ENCODE measurements at regions not wholly inside any gene's neighbourhood (a gene's known extent, or its start where the extent isn't known, plus 50 kb on each side); places are given as distances from the start of the nearest gene placed in this dataset.

- Histone ChIP-seq H4K20me1 (ENCODE audit: insufficient read depth, low read depth, low read length) (no peaks in the 10 kb centered on the region), H3K9ac (ENCODE audit: low read length) (no peak overlapping the region), H3K4me3 (ENCODE audit: low read length) (no peak overlapping the region), H3K4me2 (ENCODE audit: low read depth, low read length, poor library complexity, severe bottlenecking) (no peak overlapping the region), H3K4me1 (ENCODE audit: low read length) (no peaks in the 10 kb centered on the region), H3K27ac (ENCODE audit: low read length) (no peak overlapping the region), H2AFZ (ENCODE audit: low read length) (no peak overlapping the region), H3K9me2 (replicated peaks; ENCODE audit: insufficient read depth, low read length) (no peaks in the 10 kb centered on the region), H3K9me3 (ENCODE audit: low read length) (no peaks in the 10 kb centered on the region), H3K79me2 (ENCODE audit: low read length) (no peaks in the 10 kb centered on the region), H3K36me3 (ENCODE audit: insufficient read depth, low read length) (no peaks in the 10 kb centered on the region), H3K27me3 (ENCODE audit: low read length) (no peaks in the 10 kb centered on the region)
- DNase-seq, result no peak
Observed at GRCh38 chr9:89796606-89797005, 191.8 kb downstream of the GADD45G start.

GRCh38 chr9:89797255-89797654 lies 192.4 kb downstream of the GADD45G start:
- Histone ChIP-seq H3K79me2 (ENCODE audit: low read length) (no peaks in the 10 kb centered on the region), H3K4me3 (ENCODE audit: low read length) (no peak overlapping the region), H3K9me3 (ENCODE audit: low read length) (no peaks in the 10 kb centered on the region), H3K27me3 (ENCODE audit: low read length) (no peaks in the 10 kb centered on the region), H3K4me2 (ENCODE audit: low read depth, low read length, poor library complexity, severe bottlenecking) (no peak overlapping the region), H3K27ac (ENCODE audit: low read length) (no peak overlapping the region), H3K9me2 (replicated peaks; ENCODE audit: insufficient read depth, low read length) (no peaks in the 10 kb centered on the region), H3K9ac (ENCODE audit: low read length) (no peak overlapping the region), H4K20me1 (ENCODE audit: insufficient read depth, low read depth, low read length) (no peaks in the 10 kb centered on the region), H3K36me3 (ENCODE audit: insufficient read depth, low read length) (no peaks in the 10 kb centered on the region), H2AFZ (ENCODE audit: low read length) (no peak overlapping the region), H3K4me1 (ENCODE audit: low read length) (no peaks in the 10 kb centered on the region)
- DNase-seq, result no peak

GRCh38 chr9:89797937-89798455 lies 193.2 kb downstream of the GADD45G start:
- Histone ChIP-seq H3K27me3 (ENCODE audit: low read length) (no peaks in the 10 kb centered on the region), H3K79me2 (ENCODE audit: low read length) (no peaks in the 10 kb centered on the region), H2AFZ (ENCODE audit: low read length) (no peak overlapping the region), H3K4me2 (ENCODE audit: low read depth, low read length, poor library complexity, severe bottlenecking) (no peak overlapping the region), H3K4me1 (ENCODE audit: low read length) (no peaks in the 10 kb centered on the region), H3K9ac (ENCODE audit: low read length) (no peak overlapping the region), H4K20me1 (ENCODE audit: insufficient read depth, low read depth, low read length) (no peaks in the 10 kb centered on the region), H3K36me3 (ENCODE audit: insufficient read depth, low read length) (no peaks in the 10 kb centered on the region), H3K4me3 (ENCODE audit: low read length) (no peak overlapping the region), H3K27ac (ENCODE audit: low read length) (no peak overlapping the region), H3K9me2 (replicated peaks; ENCODE audit: insufficient read depth, low read length) (no peaks in the 10 kb centered on the region), H3K9me3 (ENCODE audit: low read length) (no peaks in the 10 kb centered on the region)
- no peak for DNase-seq

GRCh38 chr9:89798547-89799120 lies 193.8 kb downstream of the GADD45G start:
- Histone ChIP-seq H3K9me3 (ENCODE audit: low read length) (no peaks in the 10 kb centered on the region), H3K36me3 (ENCODE audit: insufficient read depth, low read length) (no peaks in the 10 kb centered on the region), H2AFZ (ENCODE audit: low read length) (no peak overlapping the region), H3K9ac (ENCODE audit: low read length) (no peak overlapping the region), H3K79me2 (ENCODE audit: low read length) (no peaks in the 10 kb centered on the region), H3K27ac (ENCODE audit: low read length) (no peak overlapping the region), H3K4me1 (ENCODE audit: low read length) (no peaks in the 10 kb centered on the region), H3K9me2 (replicated peaks; ENCODE audit: insufficient read depth, low read length) (no peaks in the 10 kb centered on the region), H4K20me1 (ENCODE audit: insufficient read depth, low read depth, low read length) (no peaks in the 10 kb centered on the region), H3K4me3 (ENCODE audit: low read length) (no peak overlapping the region), H3K27me3 (ENCODE audit: low read length) (no peaks in the 10 kb centered on the region), H3K4me2 (ENCODE audit: low read depth, low read length, poor library complexity, severe bottlenecking) (no peak overlapping the region)
- DNase-seq, result no peak

GRCh38 chr9:89799221-89799620 lies 194.4 kb downstream of the GADD45G start:
- no peak for DNase-seq
- no peak overlapping the region for H2AFZ ChIP-seq (ENCODE audit: low read length)
- H3K79me2 ChIP-seq (ENCODE audit: low read length), result no peaks in the 10 kb centered on the region
- no peaks in the 10 kb centered on the region for H3K9me3 ChIP-seq (ENCODE audit: low read length)
- H3K9me2 ChIP-seq (replicated peaks; ENCODE audit: insufficient read depth, low read length), result no peaks in the 10 kb centered on the region
- H3K4me2 ChIP-seq (ENCODE audit: low read depth, low read length, poor library complexity, severe bottlenecking), result no peak overlapping the region
- H4K20me1 ChIP-seq (ENCODE audit: insufficient read depth, low read depth, low read length), result no peaks in the 10 kb centered on the region
- no peaks in the 10 kb centered on the region for H3K4me1 ChIP-seq (ENCODE audit: low read length)
- no peak overlapping the region for H3K27ac ChIP-seq (ENCODE audit: low read length)
- no peak overlapping the region for H3K9ac ChIP-seq (ENCODE audit: low read length)
- no peak overlapping the region for H3K4me3 ChIP-seq (ENCODE audit: low read length)
- H3K27me3 ChIP-seq (ENCODE audit: low read length), result no peaks in the 10 kb centered on the region
- no peaks in the 10 kb centered on the region for H3K36me3 ChIP-seq (ENCODE audit: insufficient read depth, low read length)

- no peaks in the 10 kb centered on the region for H3K27me3 ChIP-seq (ENCODE audit: low read length)
- H3K36me3 ChIP-seq (ENCODE audit: insufficient read depth, low read length), result no peaks in the 10 kb centered on the region
- H3K4me3 ChIP-seq (ENCODE audit: low read length), result no peak overlapping the region
- no peaks in the 10 kb centered on the region for H3K79me2 ChIP-seq (ENCODE audit: low read length)
- H3K4me2 ChIP-seq (ENCODE audit: low read depth, low read length, poor library complexity, severe bottlenecking), result no peak overlapping the region
- no peak overlapping the region for H3K27ac ChIP-seq (ENCODE audit: low read length)
- no peak for DNase-seq
- no peak overlapping the region for H3K9ac ChIP-seq (ENCODE audit: low read length)
- H2AFZ ChIP-seq (ENCODE audit: low read length), result no peak overlapping the region
- H4K20me1 ChIP-seq (ENCODE audit: insufficient read depth, low read depth, low read length), result no peaks in the 10 kb centered on the region
- no peaks in the 10 kb centered on the region for H3K9me3 ChIP-seq (ENCODE audit: low read length)
- no peaks in the 10 kb centered on the region for H3K4me1 ChIP-seq (ENCODE audit: low read length)
- H3K9me2 ChIP-seq (replicated peaks; ENCODE audit: insufficient read depth, low read length), result no peaks in the 10 kb centered on the region
Observed at GRCh38 chr9:89799766-89800165, 195.0 kb downstream of the GADD45G start.

- Histone ChIP-seq H2AFZ (ENCODE audit: low read length) (no peak overlapping the region), H3K79me2 (ENCODE audit: low read length) (no peaks in the 10 kb centered on the region), H3K9me3 (ENCODE audit: low read length) (no peaks in the 10 kb centered on the region), H3K36me3 (ENCODE audit: insufficient read depth, low read length) (no peaks in the 10 kb centered on the region), H4K20me1 (ENCODE audit: insufficient read depth, low read depth, low read length) (no peaks in the 10 kb centered on the region), H3K27ac (ENCODE audit: low read length) (no peak overlapping the region), H3K4me3 (ENCODE audit: low read length) (no peak overlapping the region), H3K9ac (ENCODE audit: low read length) (no peak overlapping the region), H3K4me2 (ENCODE audit: low read depth, low read length, poor library complexity, severe bottlenecking) (no peak overlapping the region), H3K9me2 (replicated peaks; ENCODE audit: insufficient read depth, low read length) (no peaks in the 10 kb centered on the region), H3K27me3 (ENCODE audit: low read length) (no peaks in the 10 kb centered on the region), H3K4me1 (ENCODE audit: low read length) (no peaks in the 10 kb centered on the region)
- no peak for DNase-seq
Observed at GRCh38 chr9:89801341-89801740, 196.5 kb downstream of the GADD45G start.

GRCh38 chr9:89801742-89802670 lies 197.2 kb downstream of the GADD45G start:
- Histone ChIP-seq H2AFZ (ENCODE audit: low read length) (no peak overlapping the region), H3K36me3 (ENCODE audit: insufficient read depth, low read length) (no peaks in the 10 kb centered on the region), H3K9me3 (ENCODE audit: low read length) (no peaks in the 10 kb centered on the region), H3K9ac (ENCODE audit: low read length) (no peak overlapping the region), H3K9me2 (replicated peaks; ENCODE audit: insufficient read depth, low read length) (no peaks in the 10 kb centered on the region), H3K79me2 (ENCODE audit: low read length) (no peaks in the 10 kb centered on the region), H4K20me1 (ENCODE audit: insufficient read depth, low read depth, low read length) (no peaks in the 10 kb centered on the region), H3K4me3 (ENCODE audit: low read length) (no peak overlapping the region), H3K4me1 (ENCODE audit: low read length) (no peaks in the 10 kb centered on the region), H3K4me2 (ENCODE audit: low read depth, low read length, poor library complexity, severe bottlenecking) (no peak overlapping the region), H3K27me3 (ENCODE audit: low read length) (no peaks in the 10 kb centered on the region), H3K27ac (ENCODE audit: low read length) (no peak overlapping the region)
- DNase-seq, result no peak

Measured in Karpas-422 (cell line).